H1 (cell line): ENCODE measurements at regions not wholly inside any gene's neighbourhood (a gene's known extent, or its start where the extent isn't known, plus 50 kb on each side); places are given as distances from the start of the nearest gene placed in this dataset.

Source experiments
- CTCF ChIA-PET: fragments of 300-600 bp; sonication (Branson Sonifier 250); formaldehyde crosslinking; loops from one replicate; lab custom pipeline; 2021; ENCODE audit not compliant: partially characterized antibody; lab: Charles Lee
- POLR2A ChIA-PET: fragments of 300-600 bp; sonication (Branson Sonifier 250); formaldehyde crosslinking; loops from one replicate; lab custom pipeline; 2021; ENCODE audit warnings: inconsistent platforms; ENCODE audit not compliant: partially characterized antibody; lab: Charles Lee
- DNase-seq, 2 experiments: peaks; one replicate each; pipeline versions ENCODE4 v3.0.0 to v3.0.0-alpha.2; 2010 to 2022; ENCODE audit warnings: low spot score in 2 of 2, low read depth in 1 of 2, mixed read lengths in 1 of 2
- FAIRE-seq: peaks from 2 replicates; lab custom pipeline; 2011; peaks lifted over from hg19 to GRCh38; lab: Jason Lieb, UNC
- H2AFZ ChIP-seq: 2 replicates; pipeline ENCODE4 v1.8.1; 2012; ENCODE audit warnings: low read length, inconsistent platforms
- H2AK5ac ChIP-seq: 2 replicates; pipeline ENCODE4 v1.6.1; 2013; ENCODE audit warnings: low read depth, low read length
- H2BK120ac ChIP-seq: replicated peaks from 2 replicates; pipeline ENCODE3; 2013; ENCODE audit warnings: low read depth, low read length, inconsistent platforms
- H2BK12ac ChIP-seq: 2 replicates; pipeline ENCODE4 v1.6.1; 2013; ENCODE audit warnings: low read depth, low read length
- H2BK15ac ChIP-seq: 2 replicates; pipeline ENCODE4 v1.6.1; 2013; ENCODE audit warnings: low read length
- H2BK20ac ChIP-seq: 2 replicates; pipeline ENCODE4 v1.6.1; 2013; ENCODE audit warnings: low read length
- H2BK5ac ChIP-seq: 2 replicates; pipeline ENCODE4 v1.6.1; 2013; ENCODE audit warnings: low read depth, low read length
- H3K14ac ChIP-seq: 2 replicates; pipeline ENCODE4 v1.6.1; 2013; ENCODE audit warnings: inconsistent platforms; ENCODE audit not compliant: insufficient read length
- H3K18ac ChIP-seq: 2 replicates; pipeline ENCODE4 v1.6.1; 2013; ENCODE audit warnings: low read length; ENCODE audit errors: extremely low read depth
- H3K23ac ChIP-seq: 2 replicates; pipeline ENCODE4 v1.6.1; 2013; ENCODE audit warnings: inconsistent platforms; ENCODE audit not compliant: insufficient read length
- H3K23me2 ChIP-seq: 2 replicates; pipeline ENCODE4 v1.6.1; 2013; ENCODE audit warnings: low read depth, low read length
- H3K27ac ChIP-seq: 2 replicates; pipeline ENCODE4 v1.6.1; 2011; ENCODE audit warnings: low read depth, low read length, inconsistent platforms
- H3K27me3 ChIP-seq, 4 experiments: replicated peaks in 1 of 4; 1 replicate in 1 of 4; 2 replicates in 3 of 4; pipeline versions ENCODE4 v1.6.1 to v1.8.1; 2011 to 2013; ENCODE audit warnings: low read length in 3 of 4, mild to moderate bottlenecking in 3 of 4, inconsistent platforms in 2 of 4, mixed read lengths in 2 of 4, moderate library complexity in 1 of 4; ENCODE audit not compliant: control insufficient read depth in 3 of 4, insufficient read depth in 3 of 4; ENCODE audit errors: extremely low read depth in 1 of 4
- H3K36me3 ChIP-seq, 4 experiments: 2 replicates each; pipeline versions ENCODE4 v1.6.1 to v1.8.1; 2011 to 2013; ENCODE audit warnings: mild to moderate bottlenecking in 4 of 4, low read length in 3 of 4, moderate library complexity in 2 of 4, control low read depth in 1 of 4, inconsistent platforms in 1 of 4; ENCODE audit not compliant: insufficient read depth in 4 of 4, control insufficient read depth in 2 of 4
- H3K4ac ChIP-seq: replicated peaks from 2 replicates; pipeline ENCODE3; 2013; ENCODE audit warnings: low read length, low read depth, mixed read lengths, inconsistent platforms; ENCODE audit not compliant: insufficient read length
- H3K4me1 ChIP-seq, 4 experiments: replicated peaks in 1 of 4; 1 replicate in 1 of 4; 2 replicates in 3 of 4; pipeline versions ENCODE4 v1.6.1 to v1.8.1; 2011 to 2013; ENCODE audit warnings: low read length in 3 of 4, inconsistent platforms in 2 of 4, mixed read lengths in 1 of 4; ENCODE audit not compliant: insufficient read depth in 4 of 4, control insufficient read depth in 3 of 4
- H3K4me2 ChIP-seq, 2 experiments: 2 replicates each; pipeline versions ENCODE4 v1.6.1 to v1.8.1; 2011 to 2013; ENCODE audit warnings: low read depth in 2 of 2, low read length in 2 of 2, control low read depth in 1 of 2, inconsistent platforms in 1 of 2, mild to moderate bottlenecking in 1 of 2; ENCODE audit not compliant: insufficient read depth in 1 of 2
- H3K4me3 ChIP-seq, 4 experiments: fragments of 200-600, 300-600 bp in 1 of 4; sonication (generic), shearing (Covaris generic), sonication (Bioruptor Twin) in 1 of 4; 2 replicates each; pipeline versions ENCODE4 v1.5.1 to v1.8.1; 2011 to 2016; ENCODE audit warnings: low read length in 4 of 4, low read depth in 3 of 4, control low read depth in 2 of 4, inconsistent platforms in 2 of 4, mild to moderate bottlenecking in 2 of 4, mixed read lengths in 1 of 4, moderate library complexity in 1 of 4; ENCODE audit not compliant: insufficient read depth in 2 of 4; ENCODE audit errors: extremely low read depth in 1 of 4
- H3K56ac ChIP-seq: replicated peaks from 2 replicates; pipeline ENCODE3; 2013; ENCODE audit warnings: low read depth, mild to moderate bottlenecking, mixed read lengths, low read length, inconsistent platforms; ENCODE audit not compliant: insufficient read length
- H3K79me1 ChIP-seq: 2 replicates; pipeline ENCODE4 v1.6.1; 2013; ENCODE audit warnings: low read depth, low read length, control low read depth
- H3K79me2 ChIP-seq, 2 experiments: 2 replicates each; pipeline versions ENCODE4 v1.6.1 to v1.8.1; 2012 to 2013; ENCODE audit warnings: low read length in 2 of 2, mild to moderate bottlenecking in 2 of 2, inconsistent platforms in 1 of 2; ENCODE audit not compliant: insufficient read depth in 2 of 2, control insufficient read depth in 1 of 2
- H3K9ac ChIP-seq, 4 experiments: replicated peaks in 1 of 4; 1 replicate in 1 of 4; 2 replicates in 3 of 4; pipeline versions ENCODE4 v1.6.1 to v1.8.1; 2011 to 2013; ENCODE audit warnings: low read depth in 3 of 4, low read length in 3 of 4, control low read depth in 2 of 4, mild to moderate bottlenecking in 2 of 4, moderate library complexity in 2 of 4, inconsistent platforms in 1 of 4; ENCODE audit errors: extremely low read depth in 1 of 4
- H3K9me3 ChIP-seq, 2 experiments: 2 replicates each; pipeline versions ENCODE4 v1.6.1 to v1.8.1; 2012 to 2013; ENCODE audit warnings: mild to moderate bottlenecking in 2 of 2, moderate library complexity in 2 of 2, control low read depth in 1 of 2, inconsistent platforms in 1 of 2, low read depth in 1 of 2, low read length in 1 of 2, mixed read lengths in 1 of 2; ENCODE audit not compliant: insufficient read depth in 2 of 2
- H4K20me1 ChIP-seq, 2 experiments: replicated peaks in 1 of 2; 2 replicates each; pipeline versions ENCODE3 to v1.8.1; 2011 to 2013; ENCODE audit warnings: inconsistent platforms in 2 of 2, low read length in 2 of 2, mild to moderate bottlenecking in 1 of 2; ENCODE audit not compliant: insufficient read depth in 2 of 2, control insufficient read depth in 1 of 2
- H4K5ac ChIP-seq: 2 replicates; pipeline ENCODE4 v1.6.1; 2013; ENCODE audit warnings: low read length, low read depth, mixed read lengths, inconsistent platforms; ENCODE audit not compliant: insufficient read length
- H4K8ac ChIP-seq: 2 replicates; pipeline ENCODE4 v1.8.0; 2013; ENCODE audit warnings: mild to moderate bottlenecking, moderate library complexity, low read length, inconsistent platforms; ENCODE audit not compliant: insufficient read depth; ENCODE audit errors: extremely low read depth
- H4K91ac ChIP-seq: replicated peaks from 2 replicates; pipeline ENCODE3; 2013; ENCODE audit warnings: low read length, mixed read lengths, inconsistent platforms; ENCODE audit not compliant: insufficient read length
- EGR1 ChIP-seq: IDR thresholded peaks from 2 replicates; pipeline ENCODE4 v1.6.1; 2011; ENCODE audit warnings: low read depth, low read length, borderline replicate concordance
- SIN3A ChIP-seq, 2 experiments: IDR thresholded peaks in 1 of 2; conservative IDR thresholded peaks in 1 of 2; 2 replicates each; pipeline ENCODE4 v1.6.1; 2011 to 2012; ENCODE audit warnings: low read length in 2 of 2, improper control_type of control experiment in 1 of 2, low read depth in 1 of 2, mild to moderate bottlenecking in 1 of 2
- WGBS, 2 experiments: shearing (Covaris generic) in 1 of 2; methylation state at CpG; one replicate each; pipeline versions ENCODE4 v1.1.6 to v1.1.7; 2013 to 2015; ENCODE audit warnings: low lambda C conversion rate in 2 of 2, mixed read lengths in 2 of 2, inconsistent platforms in 1 of 2, low coverage in 1 of 2, missing lambda C conversion rate in 1 of 2; ENCODE audit not compliant: insufficient replicate concordance in 2 of 2, insufficient coverage in 1 of 2, insufficient read length in 1 of 2; ENCODE audit errors: extremely low coverage in 1 of 2, missing lambda C conversion rate in 1 of 2; 5-methylcytosine and 5-hydroxymethylcytosine counted together

- no peak for FAIRE-seq
- no peak overlapping the region for H3K56ac ChIP-seq
- H3K9me3 ChIP-seq, result no peaks in the 10 kb centered on the region
- no peak overlapping the region for H3K9ac ChIP-seq
- no peaks in the 10 kb centered on the region for H3K23me2 ChIP-seq
- POLR2A ChIA-PET, result no interaction called here
- WGBS, 2 experiments, result 96% methylated on average over 1 of the region's 1 CpG; no CpG with 5 or more reads in 1 of the 2 experiments
- H3K4ac ChIP-seq, result no peak overlapping the region
- no peak overlapping the region for H3K27ac ChIP-seq
- no peak overlapping the region for H4K5ac ChIP-seq
- no peak overlapping the region for H3K4me3 ChIP-seq
- H3K36me3 ChIP-seq, result no peaks in the 10 kb centered on the region
- peaks cover 0 to under 1% (median under 1%) of the 10 kb centered on the region in 4 experiments; a peak in 1 of 7 replicates for H3K4me1 ChIP-seq
- H2BK12ac ChIP-seq, result no peak overlapping the region
- no peak for DNase-seq
- H3K23ac ChIP-seq, result no peak overlapping the region
- no peak overlapping the region for H2BK20ac ChIP-seq
- no peaks in the 10 kb centered on the region for H4K20me1 ChIP-seq
- no peaks in the 10 kb centered on the region for H3K79me1 ChIP-seq
- H3K14ac ChIP-seq, result no peak overlapping the region
- no peaks in the 10 kb centered on the region for H3K27me3 ChIP-seq
- H4K8ac ChIP-seq, result no peak overlapping the region
- no peak overlapping the region for H3K18ac ChIP-seq
- H4K91ac ChIP-seq, result no peak overlapping the region
- no peaks in the 10 kb centered on the region for H3K79me2 ChIP-seq
- TF ChIP-seq SIN3A (conservative IDR thresholded peaks at IDR 0.05 in 1 of 2, IDR thresholded peaks at IDR 0.05 in 1 of 2; ENCODE audit: low read depth in 1 of 2, low read length in 2 of 2), result no peak
- TF ChIP-seq EGR1, result no peak
- H2AK5ac ChIP-seq, result no peak overlapping the region
- H2BK15ac ChIP-seq, result no peak overlapping the region
- no peak overlapping the region for H2BK120ac ChIP-seq
- CTCF ChIA-PET, result interaction anchor here (1.9 kb wide), 1 partner anchor 11 kb away, joined by 5 read pairs; no protein-coding TSS in a partner anchor
- H3K4me2 ChIP-seq, result no peak overlapping the region
- no peak overlapping the region for H2BK5ac ChIP-seq
- H2AFZ ChIP-seq, result no peak overlapping the region
Measured at GRCh38 chr3:4060603-4061002, 242.6 kb upstream of the SETMAR start.
